C4-2B (cell line): ENCODE measurements at regions not wholly inside any gene's neighbourhood (a gene's known extent, or its start where the extent isn't known, plus 50 kb on each side); places are given as distances from the start of the nearest gene placed in this dataset.

Experiments used
- H3K27ac ChIP-seq: fragments of 450-650 bp; 2 replicates; pipeline ENCODE4 v1.5.1; 2017
- CTCF ChIP-seq: fragments of 450-650 bp; conservative IDR thresholded peaks from 2 replicates; pipeline ENCODE4 v1.5.1; 2017; ENCODE audit warnings: mild to moderate bottlenecking
- ZFX ChIP-seq: fragments of 450-650 bp; IDR thresholded peaks from 2 replicates; pipeline ENCODE4 v1.6.1; 2017

- TF ChIP-seq ZFX (no peak), CTCF (no peak)
- H3K27ac ChIP-seq = no peak overlapping the region
Observed at GRCh38 chr11:111049131-111049530, 196.4 kb upstream of the POU2AF2 start.

- no peak overlapping the region for H3K27ac ChIP-seq
- TF ChIP-seq ZFX = no peak
- no peak for TF ChIP-seq CTCF
Observed at GRCh38 chr11:111047374-111047773, 198.2 kb upstream of the POU2AF2 start.

GRCh38 chr11:111046291-111046690, 199.2 kb upstream of the POU2AF2 start:
- TF ChIP-seq CTCF = no peak
- no peak for TF ChIP-seq ZFX
- H3K27ac ChIP-seq = no peak overlapping the region

DNA sequence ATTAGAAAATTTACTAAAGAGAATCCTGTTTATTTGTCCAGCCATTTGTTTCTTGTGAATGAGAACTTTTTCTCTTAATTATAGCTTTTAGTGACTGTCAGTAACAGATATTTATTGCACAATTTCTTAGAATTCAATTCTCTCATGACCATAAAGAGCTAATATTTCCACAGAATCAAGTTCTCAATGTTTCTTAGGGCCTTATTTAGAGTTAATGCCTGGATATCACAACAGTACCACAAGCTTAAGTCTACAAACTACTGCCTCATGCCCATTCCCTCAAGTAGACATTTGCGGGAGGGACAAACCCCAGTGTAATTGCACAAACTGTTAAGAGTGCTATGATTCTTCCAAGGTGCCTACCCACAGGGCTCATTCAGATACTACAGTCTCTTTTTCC, 199.7 kb upstream of the POU2AF2 start:
- H3K27ac ChIP-seq = no peak overlapping the region
- TF ChIP-seq CTCF = no peak
- TF ChIP-seq ZFX = no peak

- no peak overlapping the region for H3K27ac ChIP-seq
- TF ChIP-seq ZFX (no peak), CTCF (no peak)
Observed at GRCh38 chr11:111045407-111045803, 200.1 kb upstream of the POU2AF2 start.

DNA sequence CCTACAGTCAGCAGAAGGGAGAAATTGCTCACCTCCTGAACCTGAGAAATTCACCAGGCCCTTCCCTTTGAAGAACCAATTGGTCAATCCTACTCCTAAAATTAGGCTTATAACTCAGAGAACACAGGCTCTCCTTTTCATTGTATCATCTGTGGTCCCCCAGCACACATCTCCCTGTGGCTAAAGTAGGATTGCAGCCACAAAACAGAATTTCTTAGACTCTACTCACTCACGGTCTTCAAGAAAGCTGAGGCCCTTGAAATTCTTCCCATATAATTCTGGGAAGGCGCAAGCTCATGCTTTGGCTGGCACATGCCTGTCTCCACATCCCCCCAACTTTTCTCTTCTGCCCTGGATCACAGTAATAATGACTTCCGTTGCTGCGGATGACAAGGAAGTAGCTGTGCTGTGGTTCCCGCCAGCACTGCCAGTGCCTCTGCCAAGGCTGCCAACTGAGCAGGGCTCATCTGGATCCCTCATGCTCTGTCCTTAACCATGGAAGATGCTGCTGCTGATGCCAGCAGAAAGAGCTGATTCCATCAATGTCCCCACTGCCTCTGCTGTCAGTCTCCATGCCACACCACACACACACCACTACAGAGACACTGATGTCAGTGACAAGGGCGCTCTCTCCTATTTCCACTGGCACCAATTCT, 200.6 kb upstream of the POU2AF2 start:
- TF ChIP-seq CTCF = no peak
- no peak for TF ChIP-seq ZFX
- no peak overlapping the region for H3K27ac ChIP-seq

DNA sequence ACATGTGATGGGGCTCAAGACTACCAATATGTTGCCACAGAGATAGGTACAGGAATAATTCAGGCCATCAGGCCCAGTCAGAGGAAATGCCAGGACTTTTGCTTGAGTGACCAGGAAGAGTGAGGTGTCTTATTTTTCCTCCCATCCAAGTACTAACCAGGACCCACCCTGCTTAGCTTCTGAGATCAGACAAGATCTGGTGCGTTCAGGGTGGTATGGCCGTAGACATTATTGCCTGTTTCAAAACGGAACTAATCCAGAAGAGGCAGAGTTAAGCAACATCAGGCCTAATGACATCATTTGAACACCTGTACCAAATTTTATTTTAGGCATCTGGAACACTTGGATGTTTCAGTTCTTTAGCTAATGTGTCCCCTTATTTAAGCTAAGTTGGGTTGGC, 205.5 kb upstream of the POU2AF2 start:
- TF ChIP-seq CTCF (no peak), ZFX (no peak)
- H3K27ac ChIP-seq = no peak overlapping the region
